ENCODE measurements at regions not wholly inside any gene's neighbourhood (a gene's known extent, or its start where the extent isn't known, plus 50 kb on each side); places are given as distances from the start of the nearest gene placed in this dataset.

DNA sequence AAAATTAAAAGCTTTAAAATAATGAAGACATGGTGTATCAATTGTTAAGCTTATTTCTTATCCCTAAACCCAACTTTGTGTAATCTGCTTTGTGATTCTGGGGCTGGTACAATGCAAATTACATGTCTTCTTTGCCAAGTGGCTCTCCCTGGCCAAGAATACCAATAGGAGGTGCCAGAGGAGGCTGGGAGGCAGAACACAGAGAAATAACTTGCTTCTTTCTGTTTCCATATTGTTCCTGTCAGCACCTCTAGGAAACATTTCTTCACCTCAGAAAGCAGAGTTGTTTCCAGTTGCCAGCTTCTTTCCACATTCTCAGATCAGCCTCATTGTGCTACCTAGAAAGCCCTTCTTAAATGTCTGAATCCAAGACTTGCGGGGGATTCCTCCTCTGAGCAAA is 174.4 kb downstream of the MDFIC start:
- Histone ChIP-seq H3K4me1 (ENCODE audit: control insufficient read depth, insufficient read depth, low read length) (no peaks in the 10 kb centered on the region), H4K20me1 (ENCODE audit: control insufficient read depth, insufficient read depth) (no peaks in the 10 kb centered on the region), H3K79me2 (ENCODE audit: control insufficient read depth, insufficient read depth, low read length) (no peaks in the 10 kb centered on the region), H3K27me3 (replicated peaks in 1 of 2; ENCODE audit: control insufficient read depth in 2 of 2, insufficient read depth in 2 of 2, low read length in 1 of 2) (no peaks in the 10 kb centered on the region), H3K4me2 (ENCODE audit: control insufficient read depth, insufficient read depth) (no peak overlapping the region), H3K9me3 (replicated peaks; ENCODE audit: control insufficient read depth, insufficient read depth, low read length) (no peaks in the 10 kb centered on the region), H2AFZ (ENCODE audit: control insufficient read depth, low read depth, low read length) (no peak overlapping the region), H3K4me3 (no peak overlapping the region), H3K36me3 (ENCODE audit: control insufficient read depth in 2 of 2, insufficient read depth in 2 of 2, low read length in 1 of 2) (no peaks in the 10 kb centered on the region), H3K27ac (ENCODE audit: control insufficient read depth, insufficient read depth) (no peak overlapping the region), H3K9ac (ENCODE audit: control insufficient read depth, insufficient read depth, low read length) (no peak overlapping the region)
- ATAC-seq: no peak
- BruUV-seq (replicated peaks): no TSS peak
- DNase-seq (ENCODE audit: low read depth, low spot score): no peak
- FAIRE-seq: no peak
- TF ChIP-seq, protein P1, sequence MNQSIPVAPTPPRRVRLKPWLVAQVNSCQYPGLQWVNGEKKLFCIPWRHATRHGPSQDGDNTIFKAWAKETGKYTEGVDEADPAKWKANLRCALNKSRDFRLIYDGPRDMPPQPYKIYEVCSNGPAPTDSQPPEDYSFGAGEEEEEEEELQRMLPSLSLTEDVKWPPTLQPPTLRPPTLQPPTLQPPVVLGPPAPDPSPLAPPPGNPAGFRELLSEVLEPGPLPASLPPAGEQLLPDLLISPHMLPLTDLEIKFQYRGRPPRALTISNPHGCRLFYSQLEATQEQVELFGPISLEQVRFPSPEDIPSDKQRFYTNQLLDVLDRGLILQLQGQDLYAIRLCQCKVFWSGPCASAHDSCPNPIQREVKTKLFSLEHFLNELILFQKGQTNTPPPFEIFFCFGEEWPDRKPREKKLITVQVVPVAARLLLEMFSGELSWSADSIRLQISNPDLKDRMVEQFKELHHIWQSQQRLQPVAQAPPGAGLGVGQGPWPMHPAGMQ (IDR thresholded peaks at IDR 0.05; ENCODE audit: borderline replicate concordance): no peak
- TF ChIP-seq ETV6 (conservative IDR thresholded peaks at IDR 0.05 in 1 of 2, IDR thresholded peaks at IDR 0.05 in 1 of 2; ENCODE audit: borderline replicate concordance in 1 of 2, low read depth in 1 of 2): no peak
- TF ChIP-seq, protein P2, sequence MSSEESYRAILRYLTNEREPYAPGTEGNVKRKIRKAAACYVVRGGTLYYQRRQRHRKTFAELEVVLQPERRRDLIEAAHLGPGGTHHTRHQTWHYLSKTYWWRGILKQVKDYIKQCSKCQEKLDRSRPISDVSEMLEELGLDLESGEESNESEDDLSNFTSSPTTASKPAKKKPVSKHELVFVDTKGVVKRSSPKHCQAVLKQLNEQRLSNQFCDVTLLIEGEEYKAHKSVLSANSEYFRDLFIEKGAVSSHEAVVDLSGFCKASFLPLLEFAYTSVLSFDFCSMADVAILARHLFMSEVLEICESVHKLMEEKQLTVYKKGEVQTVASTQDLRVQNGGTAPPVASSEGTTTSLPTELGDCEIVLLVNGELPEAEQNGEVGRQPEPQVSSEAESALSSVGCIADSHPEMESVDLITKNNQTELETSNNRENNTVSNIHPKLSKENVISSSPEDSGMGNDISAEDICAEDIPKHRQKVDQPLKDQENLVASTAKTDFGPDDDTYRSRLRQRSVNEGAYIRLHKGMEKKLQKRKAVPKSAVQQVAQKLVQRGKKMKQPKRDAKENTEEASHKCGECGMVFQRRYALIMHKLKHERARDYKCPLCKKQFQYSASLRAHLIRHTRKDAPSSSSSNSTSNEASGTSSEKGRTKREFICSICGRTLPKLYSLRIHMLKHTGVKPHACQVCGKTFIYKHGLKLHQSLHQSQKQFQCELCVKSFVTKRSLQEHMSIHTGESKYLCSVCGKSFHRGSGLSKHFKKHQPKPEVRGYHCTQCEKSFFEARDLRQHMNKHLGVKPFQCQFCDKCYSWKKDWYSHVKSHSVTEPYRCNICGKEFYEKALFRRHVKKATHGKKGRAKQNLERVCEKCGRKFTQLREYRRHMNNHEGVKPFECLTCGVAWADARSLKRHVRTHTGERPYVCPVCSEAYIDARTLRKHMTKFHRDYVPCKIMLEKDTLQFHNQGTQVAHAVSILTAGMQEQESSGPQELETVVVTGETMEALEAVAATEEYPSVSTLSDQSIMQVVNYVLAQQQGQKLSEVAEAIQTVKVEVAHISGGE (CRISPR knock-in tag; IDR thresholded peaks at IDR 0.05): no peak
- no peak for TF ChIP-seq CREB1 (IDR thresholded peaks at IDR 0.05; ENCODE audit: low read depth)
- TF ChIP-seq, protein P3, sequence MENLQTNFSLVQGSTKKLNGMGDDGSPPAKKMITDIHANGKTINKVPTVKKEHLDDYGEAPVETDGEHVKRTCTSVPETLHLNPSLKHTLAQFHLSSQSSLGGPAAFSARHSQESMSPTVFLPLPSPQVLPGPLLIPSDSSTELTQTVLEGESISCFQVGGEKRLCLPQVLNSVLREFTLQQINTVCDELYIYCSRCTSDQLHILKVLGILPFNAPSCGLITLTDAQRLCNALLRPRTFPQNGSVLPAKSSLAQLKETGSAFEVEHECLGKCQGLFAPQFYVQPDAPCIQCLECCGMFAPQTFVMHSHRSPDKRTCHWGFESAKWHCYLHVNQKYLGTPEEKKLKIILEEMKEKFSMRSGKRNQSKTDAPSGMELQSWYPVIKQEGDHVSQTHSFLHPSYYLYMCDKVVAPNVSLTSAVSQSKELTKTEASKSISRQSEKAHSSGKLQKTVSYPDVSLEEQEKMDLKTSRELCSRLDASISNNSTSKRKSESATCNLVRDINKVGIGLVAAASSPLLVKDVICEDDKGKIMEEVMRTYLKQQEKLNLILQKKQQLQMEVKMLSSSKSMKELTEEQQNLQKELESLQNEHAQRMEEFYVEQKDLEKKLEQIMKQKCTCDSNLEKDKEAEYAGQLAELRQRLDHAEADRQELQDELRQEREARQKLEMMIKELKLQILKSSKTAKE (IDR thresholded peaks at IDR 0.05; ENCODE audit: low read depth, poor library complexity, severe bottlenecking): no peak
- no peak for TF ChIP-seq BCL11A (IDR thresholded peaks at IDR 0.05; ENCODE audit: low read depth, low read length)
- TF ChIP-seq EZH2 (IDR thresholded peaks at IDR 0.05; ENCODE audit: borderline replicate concordance, control insufficient read depth, low read depth, low read length): no peak
- ChIA-PET SMC1A (ENCODE audit: uncharacterized antibody, unreplicated experiment) (no interaction called here), RAD21 (ENCODE audit: unreplicated experiment) (no interaction called here), POLR2A (no interaction called here), CTCF (interaction anchor here (0.6 to 1.1 kb wide), 2 partner anchors 10 to 26 kb away, joined by 3 read pairs; no protein-coding TSS in a partner anchor)
- WGBS (ENCODE audit: insufficient coverage, insufficient replicate concordance, low lambda C conversion rate, missing lambda C conversion rate): 88% methylated on average over 1 of the region's 1 CpG
- intact Hi-C loops (cut with micrococcal nuclease; ENCODE audit: unreplicated experiment) (no loop called here), in situ Hi-C loops (cut with MboI) (no loop called here)
